B cell (primary cell): ENCODE measurements at regions not wholly inside any gene's neighbourhood (a gene's known extent, or its start where the extent isn't known, plus 50 kb on each side); places are given as distances from the start of the nearest gene placed in this dataset.

Experiments used
- ATAC-seq: fragments of 200-7000 bp; cut with Tn5 transposase; one replicate; pipeline ENCODE4 v1.10.0; 2021; ENCODE audit warnings: low read depth, mild to moderate bottlenecking, moderate number of reproducible peaks, moderate library complexity
- CTCF ChIA-PET: fragments of 350-600 bp; sonication (Branson Sonifier 250); formaldehyde crosslinking; loops from one replicate; lab custom pipeline; 2021; ENCODE audit warnings: antibody characterized with exemption, inconsistent platforms; lab: Charles Lee
- POLR2A ChIA-PET: fragments of 350-600 bp; sonication (Branson Sonifier 250); formaldehyde crosslinking; loops from one replicate; lab custom pipeline; 2021; ENCODE audit warnings: antibody characterized with exemption; lab: Charles Lee
- DNase-seq: peaks from one replicate; pipeline ENCODE4 v3.0.0; 2013
- H2AFZ ChIP-seq: 2 replicates; pipeline ENCODE4 v1.6.1; 2012; ENCODE audit warnings: mild to moderate bottlenecking, low read depth, low read length; ENCODE audit not compliant: insufficient read depth, poor library complexity, severe bottlenecking
- H3K27ac ChIP-seq, 2 donors: 1 replicate in 1 of 2; 2 replicates in 1 of 2; pipeline ENCODE4 v1.5.1; 2012 to 2013; ENCODE audit warnings: low read length in 2 of 2, mild to moderate bottlenecking in 2 of 2, moderate library complexity in 1 of 2
- H3K27me3 ChIP-seq, 4 experiments: fragments of 200-600 bp in 1 of 4; sonication (generic) in 1 of 4; replicated peaks in 1 of 4; 1 replicate in 2 of 4; 2 replicates in 2 of 4; pipeline versions ENCODE4 v1.6.1 to v1.7.0; 2013 to 2016; ENCODE audit warnings: low read length in 3 of 4, mild to moderate bottlenecking in 2 of 4, mixed read lengths in 1 of 4, moderate library complexity in 1 of 4; ENCODE audit not compliant: insufficient read depth in 4 of 4, control insufficient read depth in 3 of 4; ENCODE audit errors: control extremely low read depth in 1 of 4
- H3K36me3 ChIP-seq, 2 experiments: replicated peaks in 1 of 2; 1 replicate in 1 of 2; 2 replicates in 1 of 2; pipeline versions ENCODE4 v1.6.1 to v1.7.1; 2013; ENCODE audit warnings: low read length in 1 of 2; ENCODE audit not compliant: insufficient read depth in 2 of 2, control insufficient read depth in 1 of 2; ENCODE audit errors: control extremely low read depth in 1 of 2, extremely low read depth in 1 of 2
- H3K4me1 ChIP-seq, 2 donors: fragments of 200-600 bp in 1 of 2; sonication (generic) in 1 of 2; 1 replicate in 1 of 2; 2 replicates in 1 of 2; pipeline versions ENCODE4 v1.5.1 to v1.6.1; 2013 to 2017; ENCODE audit warnings: low read length in 2 of 2; ENCODE audit not compliant: control insufficient read depth in 2 of 2, insufficient read depth in 2 of 2
- H3K4me2 ChIP-seq: replicated peaks from 2 replicates; pipeline ENCODE3; 2012; ENCODE audit warnings: mild to moderate bottlenecking, low read depth, low read length; ENCODE audit not compliant: poor library complexity, severe bottlenecking
- H3K4me3 ChIP-seq, 5 experiments: fragments of 200-600 bp in 1 of 5; sonication (generic) in 1 of 5; 1 replicate in 3 of 5; 2 replicates in 2 of 5; pipeline versions ENCODE4 v1.5.1 to v1.7.0; 2011 to 2016; ENCODE audit warnings: low read length in 4 of 5, mild to moderate bottlenecking in 4 of 5, low read depth in 2 of 5, control low read depth in 1 of 5, moderate library complexity in 1 of 5; ENCODE audit not compliant: insufficient read depth in 1 of 5; ENCODE audit errors: control extremely low read depth in 1 of 5, extremely low read depth in 1 of 5
- H3K79me2 ChIP-seq: fragments of 200-600 bp; sonication (generic); one replicate; pipeline ENCODE4 v1.6.0; 2016; ENCODE audit warnings: low read length; ENCODE audit not compliant: control insufficient read depth, insufficient read depth
- H3K9ac ChIP-seq: fragments of 200-600 bp; sonication (generic); 2 replicates; pipeline ENCODE4 v1.6.1; 2017; ENCODE audit warnings: mild to moderate bottlenecking, low read length, moderate library complexity
- H3K9me3 ChIP-seq, 3 donors: one replicate each; pipeline versions ENCODE4 v1.6.1 to v1.7.1; 2013; ENCODE audit warnings: low read length in 2 of 3; ENCODE audit not compliant: control insufficient read depth in 2 of 3, insufficient read depth in 1 of 3; ENCODE audit errors: control extremely low read depth in 1 of 3
- H4K20me1 ChIP-seq: 2 replicates; pipeline ENCODE4 v1.6.0; 2012; ENCODE audit warnings: mild to moderate bottlenecking, low read length; ENCODE audit not compliant: insufficient read depth, control insufficient read depth, poor library complexity, severe bottlenecking
- H3K27ac Mint-ChIP-seq: one replicate; pipeline ENCODE4 v1.8.0; 2021; ENCODE audit warnings: mixed read lengths
- H3K27me3 Mint-ChIP-seq: one replicate; pipeline ENCODE4 v1.8.0; 2021; ENCODE audit warnings: mixed read lengths
- H3K4me1 Mint-ChIP-seq: one replicate; pipeline ENCODE4 v1.8.0; 2021; ENCODE audit warnings: mixed read lengths
- H3K4me3 Mint-ChIP-seq: one replicate; pipeline ENCODE4 v1.8.0; 2021; ENCODE audit warnings: mixed read lengths
- H3K9me3 Mint-ChIP-seq: one replicate; pipeline ENCODE4 v1.8.0; 2022; ENCODE audit warnings: mixed read lengths; ENCODE audit not compliant: insufficient read depth
- EZH2 ChIP-seq: IDR thresholded peaks from 2 replicates; pipeline ENCODE4 v1.6.1; 2012; ENCODE audit warnings: borderline replicate concordance, low read depth, mild to moderate bottlenecking, moderate library complexity, low read length; ENCODE audit not compliant: insufficient read depth, poor library complexity, severe bottlenecking
- WGBS: methylation state at CpG from one replicate; pipeline ENCODE4 v1.1.5; 2013; ENCODE audit warnings: missing lambda C conversion rate; ENCODE audit not compliant: insufficient coverage; 5-methylcytosine and 5-hydroxymethylcytosine counted together
- intact Hi-C: fragments of 100-400 bp; cut with micrococcal nuclease; formaldehyde crosslinking; loops from one replicate; pipeline ENCODE4 v1.10.0; 2022
- TF ChIP-seq, protein P1 (sequence below): fragments of 200-600 bp; IDR thresholded peaks from one replicate; pipeline ENCODE4 v1.8.0; 2022; ENCODE audit warnings: antibody characterized with exemption, mild to moderate bottlenecking

DNA sequence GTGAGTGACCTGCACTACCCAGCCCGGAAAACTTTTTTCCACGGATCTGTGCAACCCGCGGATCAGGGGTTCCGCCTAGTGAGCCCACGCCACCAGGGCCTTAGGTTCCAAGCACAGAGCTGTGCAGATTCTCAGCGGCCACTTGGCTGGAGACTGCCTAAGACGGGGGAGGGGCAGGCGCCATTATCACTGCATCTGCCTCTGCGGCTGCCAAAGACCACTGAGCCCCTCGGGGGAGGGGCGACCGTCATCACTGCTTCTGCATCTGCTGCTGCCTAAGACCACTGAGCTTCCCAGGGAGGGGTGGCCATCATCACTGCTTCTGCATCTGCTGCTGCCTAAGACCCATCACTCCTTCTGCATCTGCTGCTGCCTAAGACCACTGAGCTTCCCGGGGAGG is 460.2 kb downstream of the OCA2 start:
- no peak overlapping the region for H3K4me2 ChIP-seq
- intact Hi-C loops, result no loop called here
- Mint-ChIP-seq H3K27me3 (no peaks in the 10 kb centered on the region), H3K9me3 (peaks cover 12% of the 10 kb centered on the region), H3K4me3 (no peak overlapping the region), H3K4me1 (no peaks in the 10 kb centered on the region), H3K27ac (no peak overlapping the region)
- no peak for ATAC-seq
- no peaks in the 10 kb centered on the region for H3K27me3 ChIP-seq
- H3K36me3 ChIP-seq, result no peaks in the 10 kb centered on the region
- DNase-seq, result no peak
- WGBS, result 97% methylated on average over 14 of the region's 14 CpGs
- TF ChIP-seq, protein P1, sequence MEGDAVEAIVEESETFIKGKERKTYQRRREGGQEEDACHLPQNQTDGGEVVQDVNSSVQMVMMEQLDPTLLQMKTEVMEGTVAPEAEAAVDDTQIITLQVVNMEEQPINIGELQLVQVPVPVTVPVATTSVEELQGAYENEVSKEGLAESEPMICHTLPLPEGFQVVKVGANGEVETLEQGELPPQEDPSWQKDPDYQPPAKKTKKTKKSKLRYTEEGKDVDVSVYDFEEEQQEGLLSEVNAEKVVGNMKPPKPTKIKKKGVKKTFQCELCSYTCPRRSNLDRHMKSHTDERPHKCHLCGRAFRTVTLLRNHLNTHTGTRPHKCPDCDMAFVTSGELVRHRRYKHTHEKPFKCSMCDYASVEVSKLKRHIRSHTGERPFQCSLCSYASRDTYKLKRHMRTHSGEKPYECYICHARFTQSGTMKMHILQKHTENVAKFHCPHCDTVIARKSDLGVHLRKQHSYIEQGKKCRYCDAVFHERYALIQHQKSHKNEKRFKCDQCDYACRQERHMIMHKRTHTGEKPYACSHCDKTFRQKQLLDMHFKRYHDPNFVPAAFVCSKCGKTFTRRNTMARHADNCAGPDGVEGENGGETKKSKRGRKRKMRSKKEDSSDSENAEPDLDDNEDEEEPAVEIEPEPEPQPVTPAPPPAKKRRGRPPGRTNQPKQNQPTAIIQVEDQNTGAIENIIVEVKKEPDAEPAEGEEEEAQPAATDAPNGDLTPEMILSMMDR, result no peak
- TF ChIP-seq EZH2, result no peak
- ChIA-PET POLR2A (no interaction called here), CTCF (no interaction called here)
- H3K4me3 ChIP-seq, result no peak overlapping the region
- H3K9me3 ChIP-seq, result peaks cover 1 to 13% (median 4%) of the 10 kb centered on the region in 3 donors
- H4K20me1 ChIP-seq, result no peaks in the 10 kb centered on the region
- H3K4me1 ChIP-seq, result no peaks in the 10 kb centered on the region
- H3K79me2 ChIP-seq, result no peaks in the 10 kb centered on the region
- H3K27ac ChIP-seq, result no peak overlapping the region
- no peak overlapping the region for H2AFZ ChIP-seq
- no peak overlapping the region for H3K9ac ChIP-seq

DNA sequence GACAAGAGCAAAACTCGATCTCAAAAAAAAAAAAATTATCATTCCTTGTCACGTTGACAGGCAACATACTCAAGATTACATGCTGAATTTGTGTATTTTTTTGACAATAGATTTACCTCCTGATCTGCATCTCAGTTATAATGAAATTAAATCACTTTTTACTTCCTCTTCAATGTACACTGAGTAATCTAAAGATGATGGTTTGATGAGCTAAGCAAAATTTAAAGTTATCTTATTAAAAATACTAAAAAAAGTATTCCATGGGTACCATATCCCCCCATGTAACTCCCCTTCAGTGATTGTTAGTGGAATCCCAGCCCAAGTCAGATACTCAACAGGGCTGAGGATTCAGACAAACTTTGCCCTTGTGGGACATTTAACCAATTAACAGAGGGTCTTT is 463.2 kb downstream of the OCA2 start:
- Histone ChIP-seq H3K79me2 (no peaks in the 10 kb centered on the region), H4K20me1 (no peaks in the 10 kb centered on the region), H3K27me3 (no peaks in the 10 kb centered on the region), H3K36me3 (no peaks in the 10 kb centered on the region), H2AFZ (no peak overlapping the region), H3K4me3 (no peak overlapping the region), H3K4me2 (no peak overlapping the region), H3K27ac (no peak overlapping the region), H3K4me1 (no peaks in the 10 kb centered on the region), H3K9ac (no peak overlapping the region), H3K9me3 (peaks cover 0 to 13% (median 2%) of the 10 kb centered on the region in 3 donors)
- ATAC-seq (no peak), DNase-seq (no peak)
- H3K27me3 Mint-ChIP-seq, result no peaks in the 10 kb centered on the region
- H3K9me3 Mint-ChIP-seq, result no peaks in the 10 kb centered on the region
- TF ChIP-seq, protein P1, result no peak
- no peak for TF ChIP-seq EZH2
- CTCF ChIA-PET, result no interaction called here
- no peak overlapping the region for H3K4me3 Mint-ChIP-seq
- H3K4me1 Mint-ChIP-seq, result no peaks in the 10 kb centered on the region
- POLR2A ChIA-PET, result no interaction called here
- no peak overlapping the region for H3K27ac Mint-ChIP-seq
- intact Hi-C loops, result no loop called here
- whole genome bisulfite sequencing, result no CpG with 5 or more reads among the region's 2 CpGs
